B cell (primary cell): ENCODE measurements at regions not wholly inside any gene's neighbourhood (a gene's known extent, or its start where the extent isn't known, plus 50 kb on each side); places are given as distances from the start of the nearest gene placed in this dataset.
"Not testable (repeated sequence)": the region's sequence is repeated elsewhere in the genome, so short reads cannot be mapped to it uniquely, and the experiment has no call there.

Experiments
- ATAC-seq: fragments of 200-7000 bp; cut with Tn5 transposase; one replicate; pipeline ENCODE4 v1.10.0; 2021; ENCODE audit warnings: low read depth, mild to moderate bottlenecking, moderate number of reproducible peaks, moderate library complexity
- CTCF ChIA-PET: fragments of 350-600 bp; sonication (Branson Sonifier 250); formaldehyde crosslinking; loops from one replicate; lab custom pipeline; 2021; ENCODE audit warnings: antibody characterized with exemption, inconsistent platforms; lab: Charles Lee
- POLR2A ChIA-PET: fragments of 350-600 bp; sonication (Branson Sonifier 250); formaldehyde crosslinking; loops from one replicate; lab custom pipeline; 2021; ENCODE audit warnings: antibody characterized with exemption; lab: Charles Lee
- DNase-seq: peaks from one replicate; pipeline ENCODE4 v3.0.0; 2013
- H2AFZ ChIP-seq: 2 replicates; pipeline ENCODE4 v1.6.1; 2012; ENCODE audit warnings: mild to moderate bottlenecking, low read depth, low read length; ENCODE audit not compliant: insufficient read depth, poor library complexity, severe bottlenecking
- H3K27ac ChIP-seq, 2 donors: 1 replicate in 1 of 2; 2 replicates in 1 of 2; pipeline ENCODE4 v1.5.1; 2012 to 2013; ENCODE audit warnings: low read length in 2 of 2, mild to moderate bottlenecking in 2 of 2, moderate library complexity in 1 of 2
- H3K27me3 ChIP-seq, 4 experiments: fragments of 200-600 bp in 1 of 4; sonication (generic) in 1 of 4; replicated peaks in 1 of 4; 1 replicate in 2 of 4; 2 replicates in 2 of 4; pipeline versions ENCODE4 v1.6.1 to v1.7.0; 2013 to 2016; ENCODE audit warnings: low read length in 3 of 4, mild to moderate bottlenecking in 2 of 4, mixed read lengths in 1 of 4, moderate library complexity in 1 of 4; ENCODE audit not compliant: insufficient read depth in 4 of 4, control insufficient read depth in 3 of 4; ENCODE audit errors: control extremely low read depth in 1 of 4
- H3K36me3 ChIP-seq, 2 experiments: replicated peaks in 1 of 2; 1 replicate in 1 of 2; 2 replicates in 1 of 2; pipeline versions ENCODE4 v1.6.1 to v1.7.1; 2013; ENCODE audit warnings: low read length in 1 of 2; ENCODE audit not compliant: insufficient read depth in 2 of 2, control insufficient read depth in 1 of 2; ENCODE audit errors: control extremely low read depth in 1 of 2, extremely low read depth in 1 of 2
- H3K4me1 ChIP-seq, 2 donors: fragments of 200-600 bp in 1 of 2; sonication (generic) in 1 of 2; 1 replicate in 1 of 2; 2 replicates in 1 of 2; pipeline versions ENCODE4 v1.5.1 to v1.6.1; 2013 to 2017; ENCODE audit warnings: low read length in 2 of 2; ENCODE audit not compliant: control insufficient read depth in 2 of 2, insufficient read depth in 2 of 2
- H3K4me2 ChIP-seq: replicated peaks from 2 replicates; pipeline ENCODE3; 2012; ENCODE audit warnings: mild to moderate bottlenecking, low read depth, low read length; ENCODE audit not compliant: poor library complexity, severe bottlenecking
- H3K4me3 ChIP-seq, 5 experiments: fragments of 200-600 bp in 1 of 5; sonication (generic) in 1 of 5; 1 replicate in 3 of 5; 2 replicates in 2 of 5; pipeline versions ENCODE4 v1.5.1 to v1.7.0; 2011 to 2016; ENCODE audit warnings: low read length in 4 of 5, mild to moderate bottlenecking in 4 of 5, low read depth in 2 of 5, control low read depth in 1 of 5, moderate library complexity in 1 of 5; ENCODE audit not compliant: insufficient read depth in 1 of 5; ENCODE audit errors: control extremely low read depth in 1 of 5, extremely low read depth in 1 of 5
- H3K79me2 ChIP-seq: fragments of 200-600 bp; sonication (generic); one replicate; pipeline ENCODE4 v1.6.0; 2016; ENCODE audit warnings: low read length; ENCODE audit not compliant: control insufficient read depth, insufficient read depth
- H3K9ac ChIP-seq: fragments of 200-600 bp; sonication (generic); 2 replicates; pipeline ENCODE4 v1.6.1; 2017; ENCODE audit warnings: mild to moderate bottlenecking, low read length, moderate library complexity
- H3K9me3 ChIP-seq, 3 donors: one replicate each; pipeline versions ENCODE4 v1.6.1 to v1.7.1; 2013; ENCODE audit warnings: low read length in 2 of 3; ENCODE audit not compliant: control insufficient read depth in 2 of 3, insufficient read depth in 1 of 3; ENCODE audit errors: control extremely low read depth in 1 of 3
- H4K20me1 ChIP-seq: 2 replicates; pipeline ENCODE4 v1.6.0; 2012; ENCODE audit warnings: mild to moderate bottlenecking, low read length; ENCODE audit not compliant: insufficient read depth, control insufficient read depth, poor library complexity, severe bottlenecking
- H3K27ac Mint-ChIP-seq: one replicate; pipeline ENCODE4 v1.8.0; 2021; ENCODE audit warnings: mixed read lengths
- H3K27me3 Mint-ChIP-seq: one replicate; pipeline ENCODE4 v1.8.0; 2021; ENCODE audit warnings: mixed read lengths
- H3K4me1 Mint-ChIP-seq: one replicate; pipeline ENCODE4 v1.8.0; 2021; ENCODE audit warnings: mixed read lengths
- H3K4me3 Mint-ChIP-seq: one replicate; pipeline ENCODE4 v1.8.0; 2021; ENCODE audit warnings: mixed read lengths
- H3K9me3 Mint-ChIP-seq: one replicate; pipeline ENCODE4 v1.8.0; 2022; ENCODE audit warnings: mixed read lengths; ENCODE audit not compliant: insufficient read depth
- CTCF ChIP-seq: fragments of 200-600 bp; IDR thresholded peaks from one replicate; pipeline ENCODE4 v1.8.0; 2022; ENCODE audit warnings: antibody characterized with exemption, mild to moderate bottlenecking
- EZH2 ChIP-seq: IDR thresholded peaks from 2 replicates; pipeline ENCODE4 v1.6.1; 2012; ENCODE audit warnings: borderline replicate concordance, low read depth, mild to moderate bottlenecking, moderate library complexity, low read length; ENCODE audit not compliant: insufficient read depth, poor library complexity, severe bottlenecking
- WGBS: methylation state at CpG from one replicate; pipeline ENCODE4 v1.1.5; 2013; ENCODE audit warnings: missing lambda C conversion rate; ENCODE audit not compliant: insufficient coverage; 5-methylcytosine and 5-hydroxymethylcytosine counted together
- intact Hi-C: fragments of 100-400 bp; cut with micrococcal nuclease; formaldehyde crosslinking; loops from one replicate; pipeline ENCODE4 v1.10.0; 2022

DNA sequence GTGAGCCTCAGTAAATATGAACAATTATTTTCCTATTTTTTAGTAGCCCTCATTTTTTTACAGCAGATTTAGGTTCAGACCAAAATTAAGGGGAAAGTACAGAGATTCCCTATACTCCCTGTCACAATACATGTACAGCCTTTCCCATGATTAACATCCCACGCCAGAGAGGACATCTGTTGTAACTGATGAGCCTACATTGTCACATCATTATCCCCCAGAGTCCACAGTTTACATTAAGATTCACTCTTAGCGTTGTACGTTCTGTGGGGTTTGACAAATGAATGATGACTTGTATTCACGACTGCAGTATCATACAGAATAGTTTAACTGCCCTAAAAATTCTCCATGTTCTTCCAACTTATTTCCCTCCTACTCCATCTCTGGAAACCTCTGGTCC lies 262.3 kb upstream of the MSX2 start:
- ATAC-seq (no peak), DNase-seq (no peak)
- H3K4me1 ChIP-seq = no peaks in the 10 kb centered on the region
- H3K9me3 ChIP-seq = peaks cover 0 to 18% (median 0%) of the 10 kb centered on the region in 3 donors
- no peaks in the 10 kb centered on the region for H3K27me3 ChIP-seq
- no peak overlapping the region for H3K9ac ChIP-seq
- no peaks in the 10 kb centered on the region for H4K20me1 ChIP-seq
- no peaks in the 10 kb centered on the region for H3K79me2 ChIP-seq
- H3K27ac Mint-ChIP-seq = no peak overlapping the region
- no peak for TF ChIP-seq CTCF
- no peak for TF ChIP-seq EZH2
- POLR2A ChIA-PET = no interaction called here
- no peak overlapping the region for H3K27ac ChIP-seq
- CTCF ChIA-PET = no interaction called here
- 60% methylated on average over 1 of the region's 4 CpGs for WGBS
- peaks cover 2% of the 10 kb centered on the region for H3K9me3 Mint-ChIP-seq
- no peak overlapping the region for H3K4me2 ChIP-seq
- peaks cover 6% of the 10 kb centered on the region for H3K27me3 Mint-ChIP-seq
- intact Hi-C loops = no loop called here
- H2AFZ ChIP-seq = no peak overlapping the region
- no peaks in the 10 kb centered on the region for H3K4me1 Mint-ChIP-seq
- no peaks in the 10 kb centered on the region for H3K36me3 ChIP-seq
- no peak overlapping the region for H3K4me3 Mint-ChIP-seq
- no peak overlapping the region for H3K4me3 ChIP-seq

DNA sequence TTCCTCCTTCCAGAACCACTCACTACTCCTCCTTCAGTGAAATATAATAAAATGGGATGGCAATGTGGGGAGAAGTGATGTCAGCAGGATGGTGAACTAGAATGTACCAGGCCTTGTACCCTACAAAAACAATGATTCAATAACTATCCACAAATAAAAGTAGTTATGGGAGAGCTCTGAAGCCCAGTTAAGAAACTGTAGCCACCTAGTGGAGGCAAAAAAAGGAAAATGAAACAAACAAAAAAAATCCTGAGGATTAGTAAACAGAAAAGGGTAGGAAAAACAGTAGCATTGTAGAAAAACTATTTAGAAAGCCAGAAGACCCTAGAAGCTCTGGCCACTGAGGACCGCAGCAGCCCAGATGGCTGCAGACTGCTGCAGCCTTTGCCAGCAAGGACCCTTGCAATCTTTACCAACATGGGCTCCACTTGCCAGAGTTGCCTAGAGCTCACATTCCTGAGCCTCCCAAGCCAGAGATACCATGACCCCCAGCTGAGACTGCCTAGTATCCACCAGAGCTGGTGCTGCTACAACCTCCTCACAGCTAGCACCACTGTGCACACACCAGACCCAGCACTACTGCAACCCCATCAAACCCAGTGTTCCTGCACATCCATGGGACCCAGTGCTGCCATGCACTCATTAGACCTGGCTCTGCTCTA lies 259.7 kb upstream of the MSX2 start:
- Mint-ChIP-seq H3K9me3 (peaks cover 2% of the 10 kb centered on the region), H3K27ac (no peak overlapping the region), H3K4me1 (no peaks in the 10 kb centered on the region), H3K27me3 (peaks cover 6% of the 10 kb centered on the region), H3K4me3 (no peak overlapping the region)
- Histone ChIP-seq H3K9ac (no peak overlapping the region), H3K27ac (no peak overlapping the region), H3K36me3 (no peaks in the 10 kb centered on the region), H4K20me1 (no peaks in the 10 kb centered on the region), H3K27me3 (no peaks in the 10 kb centered on the region), H3K4me1 (no peaks in the 10 kb centered on the region), H2AFZ (no peak overlapping the region), H3K4me2 (no peak overlapping the region), H3K4me3 (no peak overlapping the region), H3K9me3 (peaks cover 0 to 10% (median 0%) of the 10 kb centered on the region in 3 donors), H3K79me2 (no peaks in the 10 kb centered on the region)
- DNase-seq (no peak), ATAC-seq (no peak)
- intact Hi-C loops = no loop called here
- ChIA-PET POLR2A (no interaction called here), CTCF (no interaction called here)
- WGBS = 100% methylated on average over 1 of the region's 1 CpG
- no peak for TF ChIP-seq EZH2
- no peak for TF ChIP-seq CTCF

DNA sequence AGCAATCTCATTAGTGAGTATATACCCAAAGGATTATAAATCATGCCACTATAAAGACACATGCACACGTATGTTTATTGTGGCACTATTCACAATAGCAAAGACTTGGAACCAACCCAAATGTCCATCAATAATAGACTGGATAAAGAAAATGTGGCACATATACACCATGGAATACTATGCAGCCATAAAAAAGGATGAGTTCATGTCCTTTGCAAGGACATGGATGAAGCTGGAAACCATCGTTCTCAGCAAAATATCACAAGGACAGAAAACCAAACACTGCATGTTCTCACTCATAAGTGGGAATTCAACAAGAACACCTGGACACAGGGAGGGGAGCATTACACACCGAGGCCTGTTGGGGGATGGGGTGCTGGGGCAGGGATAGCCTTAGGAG lies 252.9 kb upstream of the MSX2 start:
- ATAC-seq, POLR2A ChIA-PET, H3K4me1 Mint-ChIP-seq, H4K20me1 ChIP-seq, H3K9ac ChIP-seq, H3K79me2 ChIP-seq, H3K27me3 ChIP-seq, H3K27ac Mint-ChIP-seq, H3K4me1 ChIP-seq, H3K36me3 ChIP-seq, H3K4me2 ChIP-seq, H3K9me3 Mint-ChIP-seq, DNase-seq, H3K4me3 ChIP-seq, H3K4me3 Mint-ChIP-seq, intact Hi-C loops, H3K27ac ChIP-seq, CTCF ChIA-PET, H3K27me3 Mint-ChIP-seq, H2AFZ ChIP-seq: not testable (repeated sequence)
- H3K9me3 ChIP-seq = peaks cover 0 to 12% (median 2%) of the 10 kb centered on the region in 3 donors
- no CpG with 5 or more reads among the region's 3 CpGs for WGBS
